ENCODE measurements at regions not wholly inside any gene's neighbourhood (a gene's known extent, or its start where the extent isn't known, plus 50 kb on each side); places are given as distances from the start of the nearest gene placed in this dataset.

DNA sequence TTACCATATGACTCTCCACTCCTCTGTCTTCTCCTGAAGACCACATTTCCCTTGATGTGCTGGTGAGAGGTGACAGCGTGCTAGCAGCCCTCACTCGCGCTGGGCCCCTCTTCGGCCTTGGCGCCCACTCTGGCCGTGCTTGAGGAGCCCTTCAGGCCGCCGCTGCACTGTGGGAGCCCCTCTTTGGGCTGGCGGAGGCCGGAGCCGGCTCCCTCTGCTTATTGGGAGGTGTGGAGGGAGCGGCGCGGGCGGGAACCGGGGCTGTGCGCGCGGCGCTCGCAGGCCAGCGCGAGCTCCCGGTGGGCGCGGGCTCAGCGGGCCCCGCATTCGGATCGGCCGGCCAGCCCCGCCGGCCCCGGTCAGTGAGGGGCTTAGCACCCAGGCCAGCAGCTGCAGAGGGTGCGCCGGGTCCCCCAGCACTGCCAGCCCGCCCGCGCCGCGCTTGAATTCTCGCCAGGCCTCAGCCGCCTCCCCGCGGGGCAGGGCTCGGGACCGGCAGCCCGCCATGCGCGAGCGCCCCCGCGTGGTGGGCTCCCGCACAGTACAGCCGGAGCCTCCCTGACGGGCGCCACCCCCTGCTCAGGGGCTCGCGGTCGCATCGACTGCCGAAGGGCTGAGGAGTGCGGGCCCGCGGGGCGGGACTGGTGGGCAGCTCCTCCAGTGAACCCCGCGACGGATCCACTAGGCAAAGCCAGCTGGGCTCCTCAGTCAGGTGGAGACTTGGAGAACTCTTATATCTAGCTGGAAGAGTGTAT, 246.6 kb upstream of the REG3G start:
- TF ChIP-seq, protein P1, sequence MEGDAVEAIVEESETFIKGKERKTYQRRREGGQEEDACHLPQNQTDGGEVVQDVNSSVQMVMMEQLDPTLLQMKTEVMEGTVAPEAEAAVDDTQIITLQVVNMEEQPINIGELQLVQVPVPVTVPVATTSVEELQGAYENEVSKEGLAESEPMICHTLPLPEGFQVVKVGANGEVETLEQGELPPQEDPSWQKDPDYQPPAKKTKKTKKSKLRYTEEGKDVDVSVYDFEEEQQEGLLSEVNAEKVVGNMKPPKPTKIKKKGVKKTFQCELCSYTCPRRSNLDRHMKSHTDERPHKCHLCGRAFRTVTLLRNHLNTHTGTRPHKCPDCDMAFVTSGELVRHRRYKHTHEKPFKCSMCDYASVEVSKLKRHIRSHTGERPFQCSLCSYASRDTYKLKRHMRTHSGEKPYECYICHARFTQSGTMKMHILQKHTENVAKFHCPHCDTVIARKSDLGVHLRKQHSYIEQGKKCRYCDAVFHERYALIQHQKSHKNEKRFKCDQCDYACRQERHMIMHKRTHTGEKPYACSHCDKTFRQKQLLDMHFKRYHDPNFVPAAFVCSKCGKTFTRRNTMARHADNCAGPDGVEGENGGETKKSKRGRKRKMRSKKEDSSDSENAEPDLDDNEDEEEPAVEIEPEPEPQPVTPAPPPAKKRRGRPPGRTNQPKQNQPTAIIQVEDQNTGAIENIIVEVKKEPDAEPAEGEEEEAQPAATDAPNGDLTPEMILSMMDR (IDR thresholded peaks at IDR 0.05; ENCODE audit: extremely low read depth, missing control alignments), result no peak

DNA sequence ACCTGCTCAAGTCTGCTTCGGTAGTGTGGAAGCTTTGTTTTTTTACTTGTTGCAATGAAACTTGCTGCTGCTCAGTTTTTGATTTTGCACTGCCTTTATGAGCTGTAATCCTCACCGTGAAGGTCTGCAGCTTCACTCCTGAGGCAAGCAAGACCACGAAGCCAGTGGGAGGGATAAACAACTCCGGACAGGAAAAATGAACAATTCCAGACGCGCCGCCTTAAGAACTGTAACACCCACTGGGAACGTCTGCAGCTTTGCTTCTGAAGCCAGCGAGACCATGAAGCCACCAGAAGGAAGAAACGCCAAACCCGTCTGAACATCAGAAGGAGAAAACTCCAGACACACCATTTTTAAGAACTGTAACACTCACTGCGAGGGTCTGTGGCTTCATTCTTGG, 245.7 kb upstream of the REG3G start:
- no peak for DNase-seq (ENCODE audit: low spot score)
- TF ChIP-seq, protein P1 (IDR thresholded peaks at IDR 0.05; ENCODE audit: extremely low read depth, missing control alignments), result no peak

More for the DNA sequence above, 246.6 kb upstream of the REG3G start:
- no peak for DNase-seq (ENCODE audit: low spot score)

DNA sequence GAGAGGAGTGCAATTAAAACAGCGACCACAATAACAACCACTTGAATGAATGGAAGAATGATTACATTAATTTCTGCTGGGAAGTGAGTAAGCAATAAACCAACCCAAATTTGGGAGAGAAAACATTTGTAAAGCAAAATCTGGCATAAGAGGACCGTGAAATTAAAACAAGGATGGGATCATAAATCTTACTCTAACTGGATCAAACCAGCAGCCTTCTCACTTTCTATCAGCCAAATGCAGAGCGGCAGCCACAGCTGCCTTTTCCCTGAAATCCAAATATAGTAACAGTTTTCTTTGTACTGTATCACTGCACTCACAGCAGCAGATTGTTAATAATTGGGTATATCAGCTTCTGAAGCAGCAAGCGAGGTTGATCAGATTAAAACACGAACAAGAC, 245.2 kb upstream of the REG3G start:
- no peak for DNase-seq (ENCODE audit: low spot score)
- TF ChIP-seq, protein P1 (IDR thresholded peaks at IDR 0.05; ENCODE audit: extremely low read depth, missing control alignments), result no peak

DNA sequence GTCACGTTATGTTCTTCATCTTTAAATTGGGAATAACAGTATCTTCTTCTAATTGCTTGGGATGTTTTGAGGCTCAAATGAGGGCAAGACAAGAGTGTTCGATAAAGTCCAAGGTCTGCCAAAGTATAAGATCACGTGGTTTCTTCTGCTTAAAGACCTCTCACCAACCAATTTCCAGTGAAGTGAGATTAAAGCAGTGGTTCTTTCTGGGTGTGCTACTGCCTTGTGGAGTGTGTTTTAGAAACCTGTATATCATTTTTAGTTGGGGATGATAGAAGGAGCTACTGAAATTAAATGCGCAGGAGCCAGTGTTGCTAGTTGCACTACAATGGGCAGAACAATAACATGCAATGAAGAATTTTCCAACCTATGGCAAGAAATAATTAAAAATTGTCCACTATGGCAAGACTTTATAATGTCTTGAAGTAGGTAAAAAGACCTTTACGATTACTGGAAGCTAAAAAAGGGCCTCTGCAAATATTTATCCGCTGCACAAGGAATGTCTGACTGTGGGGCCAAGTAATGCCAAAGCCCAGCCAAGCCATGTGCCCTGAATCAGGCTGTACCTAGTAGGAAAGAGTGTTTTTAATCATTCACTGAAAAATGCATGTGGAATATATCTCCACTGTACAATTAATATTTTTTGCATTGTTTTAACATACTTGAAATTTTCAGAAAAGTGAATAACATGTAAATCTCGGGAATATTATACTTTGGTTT, 244.5 kb upstream of the REG3G start:
- no peak for DNase-seq (ENCODE audit: low spot score)
- TF ChIP-seq, protein P1 (IDR thresholded peaks at IDR 0.05; ENCODE audit: extremely low read depth, missing control alignments), result no peak

DNA sequence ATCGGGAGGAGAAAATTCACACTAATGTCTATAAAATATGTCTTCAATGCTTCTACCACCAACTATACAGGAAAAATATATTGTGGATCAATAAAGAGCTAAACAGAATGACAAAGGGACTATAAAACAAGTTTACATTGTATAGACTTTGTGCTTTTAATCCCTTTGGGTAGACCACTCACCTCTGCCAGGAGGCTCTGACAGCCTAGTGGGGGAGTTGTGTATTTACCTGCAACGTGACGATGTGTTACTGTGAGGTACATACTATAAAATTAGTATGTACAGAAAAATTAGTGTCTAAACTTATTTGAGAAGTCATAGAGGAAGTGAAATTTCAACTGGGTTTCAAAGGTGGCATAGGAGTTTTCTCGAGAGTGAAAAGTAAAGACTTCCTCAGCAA, 243.3 kb upstream of the REG3G start:
- TF ChIP-seq, protein P1 (IDR thresholded peaks at IDR 0.05; ENCODE audit: extremely low read depth, missing control alignments), result no peak
- DNase-seq (ENCODE audit: low spot score), result no peak

DNA sequence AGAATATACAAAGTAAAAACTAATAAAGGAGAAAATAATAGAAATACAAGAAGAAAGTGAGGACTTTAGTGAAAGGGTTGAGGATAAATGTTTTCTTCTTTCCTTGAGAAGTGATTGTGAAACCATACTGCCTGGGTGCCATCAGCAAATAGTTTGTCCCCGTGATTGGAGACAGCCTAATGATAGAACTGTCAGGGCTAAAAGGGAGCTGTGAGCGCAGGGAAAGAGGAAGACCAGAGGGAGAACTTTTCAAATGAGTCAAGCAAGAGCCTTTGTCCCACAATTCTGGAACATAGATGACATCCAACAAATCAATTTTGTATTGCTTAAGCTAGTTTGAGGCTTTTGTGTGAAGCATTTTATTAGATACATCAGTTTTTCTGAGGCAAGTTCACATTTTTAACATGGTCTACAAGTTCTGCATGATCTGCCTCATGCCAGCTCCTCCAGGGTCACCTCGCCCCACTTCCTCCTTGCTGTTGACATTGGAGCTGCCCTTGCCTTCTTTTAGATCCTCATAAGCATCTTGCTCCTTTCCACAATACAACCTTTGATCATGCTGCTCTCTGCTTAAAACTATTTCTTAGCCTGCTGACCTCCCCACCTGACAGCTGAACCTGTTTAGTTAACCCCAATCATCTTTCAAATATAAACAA, 213.4 kb upstream of the REG3G start:
- TF ChIP-seq, protein P1 (IDR thresholded peaks at IDR 0.05; ENCODE audit: extremely low read depth, missing control alignments), result no peak
- no peak for DNase-seq (ENCODE audit: low spot score)

Data from GM20000 (cell line).